Uterus (tissue), 3 donors: ENCODE measurements at regions not wholly inside any gene's neighbourhood (a gene's known extent, or its start where the extent isn't known, plus 50 kb on each side); places are given as distances from the start of the nearest gene placed in this dataset.

Experiments used
- DNase-seq, 2 donors: peaks; one replicate each; pipeline ENCODE4 v3.0.0-alpha.2; 2019 to 2020
- H3K27ac ChIP-seq, 2 donors: fragments of 200-600 bp; sonication (generic); 1 replicate in 1 of 2; 2 replicates in 1 of 2; pipeline ENCODE4 v1.5.1; 2016 to 2018
- H3K27me3 ChIP-seq, 2 donors: fragments of 200-600 bp; sonication (generic); one replicate each; pipeline ENCODE4 v1.5.1; 2018 to 2019; ENCODE audit warnings: control low read depth in 1 of 2
- H3K36me3 ChIP-seq, 2 donors: fragments of 200-600 bp; sonication (generic); one replicate each; pipeline ENCODE4 v1.5.1; 2019; ENCODE audit warnings: control low read depth in 1 of 2
- H3K4me1 ChIP-seq, 2 donors: fragments of 200-600 bp; sonication (generic); one replicate each; pipeline ENCODE4 v1.5.1; 2018 to 2019; ENCODE audit warnings: control low read depth in 1 of 2
- H3K4me3 ChIP-seq, 2 donors: fragments of 200-600 bp; sonication (generic); 1 replicate in 1 of 2; 2 replicates in 1 of 2; pipeline ENCODE4 v1.5.1; 2018 to 2019; ENCODE audit warnings: mild to moderate bottlenecking in 1 of 2
- H3K9me3 ChIP-seq, 2 donors: fragments of 200-600 bp; sonication (generic); one replicate each; pipeline ENCODE4 v1.5.1; 2019; ENCODE audit warnings: control low read depth in 1 of 2
- CTCF ChIP-seq, 4 experiments: fragments of 200-600 bp in 2 of 4; fragments of 450-650 bp in 2 of 4; sonication (generic) in 2 of 4; IDR thresholded peaks; one replicate each; pipeline ENCODE4 v1.5.1; 2016 to 2019; ENCODE audit warnings: antibody characterized with exemption in 4 of 4, mild to moderate bottlenecking in 2 of 4, moderate library complexity in 1 of 4
- POLR2A ChIP-seq, 2 donors: fragments of 450-650 bp; IDR thresholded peaks; one replicate each; pipeline ENCODE4 v1.6.1; 2016; ENCODE audit warnings: antibody characterized with exemption in 2 of 2, mild to moderate bottlenecking in 1 of 2, moderate library complexity in 1 of 2
- intact Hi-C: fragments of 100-400 bp; cut with DNase I; formaldehyde crosslinking; loops from one replicate; pipeline ENCODE4 v1.15.1; 2023; ENCODE audit warnings: low total_unique reads
- donor health status: DM: yes; HTN: yes; CAD: no.

DNA sequence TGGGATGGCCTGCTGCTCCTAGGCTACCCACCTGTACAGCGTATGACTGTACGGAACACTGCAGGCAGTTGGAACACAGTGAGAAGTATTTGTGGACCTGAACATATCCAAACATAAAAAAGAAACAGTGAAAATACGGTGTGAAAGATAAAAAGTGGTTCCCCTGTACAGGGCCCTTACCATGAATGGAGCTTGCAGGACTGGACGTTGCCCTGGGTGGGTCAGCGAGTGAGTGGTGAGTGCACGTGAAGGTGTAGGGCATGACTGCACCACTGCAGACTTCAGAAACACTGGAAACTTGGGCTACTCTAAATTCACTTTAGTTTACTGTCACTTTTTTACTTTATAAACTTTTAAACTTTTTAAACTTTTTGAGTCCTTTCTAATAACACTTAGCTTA lies 71.2 kb upstream of the SLC6A6 start:
- no peaks in the 10 kb centered on the region for H3K9me3 ChIP-seq
- intact Hi-C loops: no loop called here
- no peak overlapping the region for H3K4me3 ChIP-seq
- no peak for TF ChIP-seq CTCF (IDR thresholded peaks at IDR 0.05)
- TF ChIP-seq POLR2A (IDR thresholded peaks at IDR 0.05): no peak
- no peaks in the 10 kb centered on the region for H3K27me3 ChIP-seq
- no peak for DNase-seq
- no peaks in the 10 kb centered on the region for H3K4me1 ChIP-seq
- no peaks in the 10 kb centered on the region for H3K36me3 ChIP-seq
- H3K27ac ChIP-seq: no peak overlapping the region

DNA sequence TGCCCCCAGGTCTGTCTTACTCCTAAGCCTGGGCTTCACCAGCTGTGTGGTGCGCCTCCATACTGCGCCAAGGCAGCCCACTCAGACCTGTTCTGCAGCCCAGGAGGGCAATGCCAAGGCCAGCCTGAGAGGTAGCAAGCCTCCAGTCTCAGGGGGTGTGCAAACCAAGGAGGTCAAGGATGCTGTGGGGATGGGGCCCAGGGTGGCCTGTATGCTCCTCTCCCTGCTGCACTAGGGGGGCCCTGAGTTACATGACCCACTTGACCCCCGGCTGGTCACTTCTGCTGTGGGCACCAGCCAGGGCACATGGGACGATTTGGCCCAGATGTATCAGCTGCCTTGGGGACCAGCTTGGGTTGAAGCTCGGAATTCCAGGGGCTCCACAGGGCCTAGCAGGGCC lies 70.0 kb upstream of the SLC6A6 start:
- H3K4me3 ChIP-seq: no peak overlapping the region
- H3K27ac ChIP-seq: no peak overlapping the region
- DNase-seq: no peak
- no peaks in the 10 kb centered on the region for H3K36me3 ChIP-seq
- H3K27me3 ChIP-seq: no peaks in the 10 kb centered on the region
- no peaks in the 10 kb centered on the region for H3K9me3 ChIP-seq
- TF ChIP-seq CTCF (IDR thresholded peaks at IDR 0.05) (no peak), POLR2A (IDR thresholded peaks at IDR 0.05) (no peak)
- intact Hi-C loops: no loop called here
- no peaks in the 10 kb centered on the region for H3K4me1 ChIP-seq

DNA sequence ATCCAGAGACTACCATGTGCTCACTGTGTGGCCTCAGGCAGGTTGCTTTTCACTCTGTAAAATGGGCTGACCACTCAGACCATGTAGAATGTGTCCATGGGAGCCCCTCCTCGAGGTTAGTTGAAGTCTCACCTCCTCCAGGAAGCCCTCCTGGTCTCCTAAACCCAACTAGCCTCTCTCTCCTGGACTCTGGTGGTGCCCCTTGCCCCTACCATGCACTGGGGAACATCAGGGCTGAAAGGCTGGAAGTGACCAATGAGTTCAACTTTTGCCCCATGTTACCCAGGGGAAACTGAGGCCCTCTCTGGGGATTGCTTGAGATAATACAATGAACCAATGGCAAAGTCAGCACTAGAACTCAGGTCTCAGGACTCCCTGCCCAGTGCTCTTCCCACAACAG lies 69.2 kb upstream of the SLC6A6 start:
- DNase-seq: no peak
- TF ChIP-seq POLR2A (IDR thresholded peaks at IDR 0.05) (no peak), CTCF (IDR thresholded peaks at IDR 0.05) (no peak)

GRCh38 chr3:14333621-14334020 lies 68.8 kb upstream of the SLC6A6 start:
- no peak overlapping the region for H3K4me3 ChIP-seq
- H3K9me3 ChIP-seq: no peaks in the 10 kb centered on the region
- no peaks in the 10 kb centered on the region for H3K36me3 ChIP-seq
- intact Hi-C loops: no loop called here
- H3K27me3 ChIP-seq: no peaks in the 10 kb centered on the region
- no peak overlapping the region for H3K27ac ChIP-seq
- H3K4me1 ChIP-seq: no peaks in the 10 kb centered on the region
- no peak for DNase-seq
- TF ChIP-seq POLR2A (IDR thresholded peaks at IDR 0.05): no peak
- no peak for TF ChIP-seq CTCF (IDR thresholded peaks at IDR 0.05)

More for the DNA sequence above, 69.2 kb upstream of the SLC6A6 start:
- H3K9me3 ChIP-seq: no peaks in the 10 kb centered on the region
- no peaks in the 10 kb centered on the region for H3K4me1 ChIP-seq
- H3K27me3 ChIP-seq: no peaks in the 10 kb centered on the region
- intact Hi-C loops: no loop called here
- H3K4me3 ChIP-seq: no peak overlapping the region
- H3K36me3 ChIP-seq: no peaks in the 10 kb centered on the region
- no peak overlapping the region for H3K27ac ChIP-seq

DNA sequence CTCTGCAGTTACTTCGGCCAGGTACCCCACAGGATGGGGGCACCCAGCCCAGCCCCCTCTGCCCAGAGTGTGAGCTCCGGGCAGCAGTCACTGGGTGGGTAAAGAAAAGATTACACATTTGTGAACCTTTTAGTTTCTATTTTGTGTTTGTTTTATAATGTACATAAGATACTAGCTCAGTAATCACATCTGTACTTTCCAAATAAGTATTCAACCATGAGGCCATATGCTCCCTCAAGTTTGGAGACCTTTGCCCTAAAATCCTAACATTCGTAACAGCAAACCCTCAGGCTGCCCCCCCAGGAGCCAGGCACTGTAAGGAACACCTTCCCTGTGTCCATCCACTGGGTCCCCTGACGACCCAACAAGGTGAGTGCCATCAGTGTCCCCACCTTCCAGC lies 68.3 kb upstream of the SLC6A6 start:
- TF ChIP-seq CTCF (IDR thresholded peaks at IDR 0.05) (no peak), POLR2A (IDR thresholded peaks at IDR 0.05) (no peak)
- intact Hi-C loops: no loop called here
- DNase-seq: no peak
- H3K27me3 ChIP-seq: no peaks in the 10 kb centered on the region
- H3K27ac ChIP-seq: no peak overlapping the region
- no peak overlapping the region for H3K4me3 ChIP-seq
- H3K36me3 ChIP-seq: no peaks in the 10 kb centered on the region
- H3K4me1 ChIP-seq: no peaks in the 10 kb centered on the region
- H3K9me3 ChIP-seq: no peaks in the 10 kb centered on the region
